ENCODE measurements at regions not wholly inside any gene's neighbourhood (a gene's known extent, or its start where the extent isn't known, plus 50 kb on each side); places are given as distances from the start of the nearest gene placed in this dataset.

DNA sequence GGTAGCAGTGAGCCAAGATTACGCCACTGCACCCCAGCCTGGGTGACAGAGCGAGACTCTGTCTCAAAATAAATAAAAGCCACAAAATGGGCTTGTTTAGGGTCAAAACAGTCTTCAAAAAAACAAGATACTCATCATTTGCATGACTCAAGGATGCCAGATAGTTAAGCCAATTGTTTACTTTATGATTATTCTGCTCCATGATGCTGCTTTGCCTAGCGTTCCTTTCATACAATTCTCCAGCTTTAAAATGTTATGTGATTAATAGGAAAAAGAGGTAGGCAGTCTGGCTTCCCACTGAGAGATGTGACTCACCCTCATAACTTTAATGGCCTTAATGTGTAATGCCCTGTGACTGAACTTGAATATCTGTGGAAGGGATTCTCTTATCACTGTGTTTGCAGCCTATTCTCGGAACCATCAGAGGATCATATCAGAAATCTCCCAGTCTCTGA is 364.6 kb upstream of the TRPC7 start:
- Histone ChIP-seq H3K9me3 (no peaks in the 10 kb centered on the region), H3K36me3 (no peaks in the 10 kb centered on the region), H3K4me1 (no peaks in the 10 kb centered on the region), H3K27me3 (no peaks in the 10 kb centered on the region), H3K27ac (no peak overlapping the region), H3K4me3 (no peak overlapping the region)
- no peak for DNase-seq
- WGBS, 2 donors = 52 to 60% methylated on average over 4 of the region's 4 CpGs
- TF ChIP-seq POLR2A (IDR thresholded peaks at IDR 0.05) = no peak
- TF ChIP-seq, protein P1, sequence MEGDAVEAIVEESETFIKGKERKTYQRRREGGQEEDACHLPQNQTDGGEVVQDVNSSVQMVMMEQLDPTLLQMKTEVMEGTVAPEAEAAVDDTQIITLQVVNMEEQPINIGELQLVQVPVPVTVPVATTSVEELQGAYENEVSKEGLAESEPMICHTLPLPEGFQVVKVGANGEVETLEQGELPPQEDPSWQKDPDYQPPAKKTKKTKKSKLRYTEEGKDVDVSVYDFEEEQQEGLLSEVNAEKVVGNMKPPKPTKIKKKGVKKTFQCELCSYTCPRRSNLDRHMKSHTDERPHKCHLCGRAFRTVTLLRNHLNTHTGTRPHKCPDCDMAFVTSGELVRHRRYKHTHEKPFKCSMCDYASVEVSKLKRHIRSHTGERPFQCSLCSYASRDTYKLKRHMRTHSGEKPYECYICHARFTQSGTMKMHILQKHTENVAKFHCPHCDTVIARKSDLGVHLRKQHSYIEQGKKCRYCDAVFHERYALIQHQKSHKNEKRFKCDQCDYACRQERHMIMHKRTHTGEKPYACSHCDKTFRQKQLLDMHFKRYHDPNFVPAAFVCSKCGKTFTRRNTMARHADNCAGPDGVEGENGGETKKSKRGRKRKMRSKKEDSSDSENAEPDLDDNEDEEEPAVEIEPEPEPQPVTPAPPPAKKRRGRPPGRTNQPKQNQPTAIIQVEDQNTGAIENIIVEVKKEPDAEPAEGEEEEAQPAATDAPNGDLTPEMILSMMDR (IDR thresholded peaks at IDR 0.05) = no peak
- intact Hi-C loops (cut with DNase I) = no loop called here

- DNase-seq = no peak
- intact Hi-C loops (cut with DNase I) = no loop called here
- 43 to 55% methylated on average over 2 of the region's 2 CpGs for WGBS, 2 donors
Observed at GRCh38 chr5:136726506-136726905, 361.2 kb upstream of the TRPC7 start.

DNA sequence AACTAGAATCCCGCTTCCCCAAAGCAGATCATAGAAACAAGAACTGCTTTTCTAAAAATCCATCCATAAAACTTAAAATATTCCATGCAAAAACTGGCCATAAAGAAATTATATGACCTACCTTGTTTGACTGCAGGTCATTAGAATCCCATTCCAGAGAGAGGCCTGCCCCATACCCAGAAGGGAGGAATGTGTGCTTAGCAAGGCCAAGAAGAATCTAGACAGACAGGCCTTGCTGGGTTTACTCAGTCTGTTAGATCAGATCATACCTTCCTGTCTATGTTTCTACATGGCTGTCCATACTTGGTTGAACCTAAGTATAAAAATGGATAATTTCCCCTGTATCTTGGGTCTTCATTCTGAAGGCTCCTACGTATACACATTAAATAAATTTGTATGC is 358.8 kb upstream of the TRPC7 start:
- no peak for TF ChIP-seq POLR2A (IDR thresholded peaks at IDR 0.05)
- TF ChIP-seq, protein P1 (IDR thresholded peaks at IDR 0.05) = no peak
- 68 to 72% methylated on average over 2 of the region's 2 CpGs for WGBS, 2 donors
- DNase-seq = no peak
- Histone ChIP-seq H3K27ac (no peak overlapping the region), H3K4me1 (no peaks in the 10 kb centered on the region), H3K4me3 (no peak overlapping the region), H3K9me3 (no peaks in the 10 kb centered on the region), H3K27me3 (no peaks in the 10 kb centered on the region), H3K36me3 (no peaks in the 10 kb centered on the region)
- intact Hi-C loops (cut with DNase I) = no loop called here

More at GRCh38 chr5:136726506-136726905, 361.2 kb upstream of the TRPC7 start:
- TF ChIP-seq, protein P1 (IDR thresholded peaks at IDR 0.05) = no peak
- no peak for TF ChIP-seq POLR2A (IDR thresholded peaks at IDR 0.05)
- H3K36me3 ChIP-seq = no peaks in the 10 kb centered on the region
- H3K4me3 ChIP-seq = no peak overlapping the region
- no peak overlapping the region for H3K27ac ChIP-seq
- no peaks in the 10 kb centered on the region for H3K9me3 ChIP-seq
- no peaks in the 10 kb centered on the region for H3K27me3 ChIP-seq
- no peaks in the 10 kb centered on the region for H3K4me1 ChIP-seq

GRCh38 chr5:136722581-136722980 is 357.2 kb upstream of the TRPC7 start:
- Histone ChIP-seq H3K4me1 (no peaks in the 10 kb centered on the region), H3K27me3 (no peaks in the 10 kb centered on the region), H3K9me3 (no peaks in the 10 kb centered on the region), H3K27ac (no peak overlapping the region), H3K4me3 (no peak overlapping the region), H3K36me3 (no peaks in the 10 kb centered on the region)
- TF ChIP-seq, protein P1 (IDR thresholded peaks at IDR 0.05) = no peak
- TF ChIP-seq POLR2A (IDR thresholded peaks at IDR 0.05) = no peak
- WGBS, 2 donors = 86 to 89% methylated on average over 1 of the region's 1 CpG
- DNase-seq = no peak
- intact Hi-C loops (cut with DNase I) = no loop called here

DNA sequence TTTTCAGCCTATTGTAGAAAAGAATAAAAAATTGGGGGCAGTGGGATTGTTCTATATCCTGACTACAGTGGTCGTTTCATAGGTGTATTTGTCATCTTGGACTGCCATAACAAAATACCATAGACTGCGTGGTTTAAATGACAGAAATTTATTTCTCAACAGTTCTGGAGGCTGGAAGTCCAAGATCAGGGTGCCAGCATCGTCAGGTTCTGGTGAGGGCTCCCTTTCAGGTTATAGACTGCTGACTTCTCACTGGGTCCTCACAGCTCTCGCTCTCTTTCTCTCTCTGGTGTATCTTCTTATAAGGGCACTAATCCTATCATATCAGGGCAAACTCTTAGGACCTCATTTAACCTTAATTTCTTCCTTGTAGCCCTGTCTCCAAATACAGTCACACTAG is 356.7 kb upstream of the TRPC7 start:
- Histone ChIP-seq H3K9me3 (no peaks in the 10 kb centered on the region), H3K36me3 (no peaks in the 10 kb centered on the region), H3K27me3 (no peaks in the 10 kb centered on the region), H3K4me1 (no peaks in the 10 kb centered on the region), H3K4me3 (no peak overlapping the region), H3K27ac (no peak overlapping the region)
- WGBS, 2 donors = 64% methylated on average over 4 of the region's 4 CpGs
- TF ChIP-seq POLR2A (IDR thresholded peaks at IDR 0.05) = no peak
- TF ChIP-seq, protein P1 (IDR thresholded peaks at IDR 0.05) = no peak
- no peak for DNase-seq
- intact Hi-C loops (cut with DNase I) = no loop called here
